ENCODE measurements at regions not wholly inside any gene's neighbourhood (a gene's known extent, or its start where the extent isn't known, plus 50 kb on each side); places are given as distances from the start of the nearest gene placed in this dataset.

- no TSS peak for BruUV-seq (replicated peaks)
- ATAC-seq = no peak
- ChIA-PET CTCF (ENCODE audit: low intra/inter-chr PET ratio, low total read pairs) (no interaction called here), POLR2A (no interaction called here)
- Histone ChIP-seq H3K4me3 (replicated peaks in 1 of 3; ENCODE audit: insufficient read depth in 1 of 3, low read depth in 2 of 3, low read length in 3 of 3) (no peak overlapping the region), H3K4me2 (ENCODE audit: low read depth, low read length) (no peak overlapping the region), H3K4me1 (ENCODE audit: insufficient read depth, low read length) (no peaks in the 10 kb centered on the region), H3K27me3 (ENCODE audit: control insufficient read depth in 1 of 2, insufficient read depth in 2 of 2, low read length in 2 of 2) (peaks cover 0 to 17% of the 10 kb centered on the region in 2 experiments; a peak in 2 of 5 replicates), H3K36me3 (replicated peaks in 1 of 2; ENCODE audit: control insufficient read depth in 1 of 2, insufficient read depth in 2 of 2, low read length in 2 of 2) (no peaks in the 10 kb centered on the region), H3K9me3 (ENCODE audit: low read length) (peaks cover 4% of the 10 kb centered on the region; the same call in 1 of the 2 replicates), H4K20me1 (ENCODE audit: insufficient read depth, low read length) (no peaks in the 10 kb centered on the region), H3K27ac (ENCODE audit: extremely low read length, insufficient read depth, low read length) (no peak overlapping the region), H3K9ac (ENCODE audit: insufficient read depth, low read depth, low read length) (no peak overlapping the region), H3K79me2 (ENCODE audit: insufficient read depth, low read length) (no peaks in the 10 kb centered on the region), H2AFZ (ENCODE audit: low read length) (no peak overlapping the region)
- intact Hi-C loops (cut with micrococcal nuclease; ENCODE audit: unreplicated experiment) (no loop called here), in situ Hi-C loops (cut with HindIII; ENCODE audit: extremely low pct_ligation_motif_present, low pct_unique_long_range_greater_than_20kb) (no loop called here)
- DNase-seq (ENCODE audit: low spot score) = no peak
- TF ChIP-seq ZNF350 (CRISPR knock-in tag; IDR thresholded peaks at IDR 0.05; ENCODE audit: borderline replicate concordance, low read depth) = no peak
- TF ChIP-seq NFYB (CRISPR knock-in tag; IDR thresholded peaks at IDR 0.05) = 0 out of 2 replicates have a peak, but pooled peaks have one; percentile 32
- TF ChIP-seq, protein P1, sequence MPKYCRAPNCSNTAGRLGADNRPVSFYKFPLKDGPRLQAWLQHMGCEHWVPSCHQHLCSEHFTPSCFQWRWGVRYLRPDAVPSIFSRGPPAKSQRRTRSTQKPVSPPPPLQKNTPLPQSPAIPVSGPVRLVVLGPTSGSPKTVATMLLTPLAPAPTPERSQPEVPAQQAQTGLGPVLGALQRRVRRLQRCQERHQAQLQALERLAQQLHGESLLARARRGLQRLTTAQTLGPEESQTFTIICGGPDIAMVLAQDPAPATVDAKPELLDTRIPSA (CRISPR knock-in tag; IDR thresholded peaks at IDR 0.05; ENCODE audit: borderline replicate concordance) = no peak
- no peak for TF ChIP-seq ZMAT3 (CRISPR knock-in tag; conservative IDR thresholded peaks at IDR 0.05)
- no peak for TF ChIP-seq POLR2A (IDR thresholded peaks at IDR 0.05; ENCODE audit: insufficient read depth in 1 of 2, low read depth in 2 of 2, low read length in 2 of 2)
- TF ChIP-seq KDM1A (CRISPR knock-in tag; IDR thresholded peaks at IDR 0.05) = no peak
- TF ChIP-seq KLF15 (CRISPR knock-in tag; IDR thresholded peaks at IDR 0.05; ENCODE audit: borderline replicate concordance) = no peak
- FAIRE-seq = no peak
- 66% methylated on average over 32 of the region's 42 CpGs for WGBS (ENCODE audit: low lambda C conversion rate)
Measured at GRCh38 chr2:129144082-129144791, 825.6 kb upstream of the HS6ST1 start.

GRCh38 chr2:129152514-129152913, 827.0 kb upstream of the RAB6C start:
- H3K9me3 ChIP-seq (ENCODE audit: low read length) = peaks cover 4% of the 10 kb centered on the region; the same call in 1 of the 2 replicates
- BruUV-seq (replicated peaks) = no TSS peak
- in situ Hi-C loops (cut with HindIII; ENCODE audit: extremely low pct_ligation_motif_present, low pct_unique_long_range_greater_than_20kb) = no loop called here
- intact Hi-C loops (cut with micrococcal nuclease; ENCODE audit: unreplicated experiment) = no loop called here
- no peaks in the 10 kb centered on the region for H3K27me3 ChIP-seq (ENCODE audit: control insufficient read depth in 1 of 2, insufficient read depth in 2 of 2, low read length in 2 of 2)
- 0% methylated on average over 1 of the region's 1 CpG for WGBS (ENCODE audit: low lambda C conversion rate)
- no peak overlapping the region for H2AFZ ChIP-seq (ENCODE audit: low read length)
- ATAC-seq (no peak), DNase-seq (ENCODE audit: low spot score) (no peak), FAIRE-seq (no peak)
- no peak for TF ChIP-seq THAP11 (CRISPR knock-in tag; IDR thresholded peaks at IDR 0.05)
- no peak for TF ChIP-seq FIP1L1 (IDR thresholded peaks at IDR 0.05; ENCODE audit: borderline replicate concordance, insufficient read depth, low read depth, low read length)
- no peak for TF ChIP-seq ZNF589 (CRISPR knock-in tag; conservative IDR thresholded peaks at IDR 0.05)
- TF ChIP-seq, protein P2, sequence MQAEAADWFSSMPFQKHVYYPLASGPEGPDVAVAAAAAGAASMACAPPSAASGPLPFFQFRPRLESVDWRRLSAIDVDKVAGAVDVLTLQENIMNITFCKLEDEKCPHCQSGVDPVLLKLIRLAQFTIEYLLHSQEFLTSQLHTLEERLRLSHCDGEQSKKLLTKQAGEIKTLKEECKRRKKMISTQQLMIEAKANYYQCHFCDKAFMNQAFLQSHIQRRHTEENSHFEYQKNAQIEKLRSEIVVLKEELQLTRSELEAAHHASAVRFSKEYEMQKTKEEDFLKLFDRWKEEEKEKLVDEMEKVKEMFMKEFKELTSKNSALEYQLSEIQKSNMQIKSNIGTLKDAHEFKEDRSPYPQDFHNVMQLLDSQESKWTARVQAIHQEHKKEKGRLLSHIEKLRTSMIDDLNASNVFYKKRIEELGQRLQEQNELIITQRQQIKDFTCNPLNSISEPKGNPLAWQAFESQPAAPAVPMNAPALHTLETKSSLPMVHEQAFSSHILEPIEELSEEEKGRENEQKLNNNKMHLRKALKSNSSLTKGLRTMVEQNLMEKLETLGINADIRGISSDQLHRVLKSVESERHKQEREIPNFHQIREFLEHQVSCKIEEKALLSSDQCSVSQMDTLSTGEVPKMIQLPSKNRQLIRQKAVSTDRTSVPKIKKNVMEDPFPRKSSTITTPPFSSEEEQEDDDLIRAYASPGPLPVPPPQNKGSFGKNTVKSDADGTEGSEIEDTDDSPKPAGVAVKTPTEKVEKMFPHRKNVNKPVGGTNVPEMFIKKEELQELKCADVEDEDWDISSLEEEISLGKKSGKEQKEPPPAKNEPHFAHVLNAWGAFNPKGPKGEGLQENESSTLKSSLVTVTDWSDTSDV (CRISPR knock-in tag; IDR thresholded peaks at IDR 0.05) = no peak
- no peak for TF ChIP-seq ZNF768 (CRISPR knock-in tag; IDR thresholded peaks at IDR 0.05)
- TF ChIP-seq MTF2 (CRISPR knock-in tag; IDR thresholded peaks at IDR 0.05; ENCODE audit: borderline replicate concordance) = no peak
- no peak for TF ChIP-seq ZNF329 (CRISPR knock-in tag; IDR thresholded peaks at IDR 0.05; ENCODE audit: low read depth)
- no peak for TF ChIP-seq NFIC (IDR thresholded peaks at IDR 0.05; ENCODE audit: low read length)
- no peak for TF ChIP-seq ZNF782 (CRISPR knock-in tag; IDR thresholded peaks at IDR 0.05; ENCODE audit: borderline replicate concordance)
- no peak for TF ChIP-seq ZNF780A (CRISPR knock-in tag; IDR thresholded peaks at IDR 0.05)
- H3K4me2 ChIP-seq (ENCODE audit: low read depth, low read length) = no peak overlapping the region
- no peaks in the 10 kb centered on the region for H4K20me1 ChIP-seq (ENCODE audit: insufficient read depth, low read length)
- H3K9ac ChIP-seq (ENCODE audit: insufficient read depth, low read depth, low read length) = no peak overlapping the region
- ChIA-PET POLR2A (no interaction called here), CTCF (ENCODE audit: low intra/inter-chr PET ratio, low total read pairs) (no interaction called here)
- no peaks in the 10 kb centered on the region for H3K36me3 ChIP-seq (replicated peaks in 1 of 2; ENCODE audit: control insufficient read depth in 1 of 2, insufficient read depth in 2 of 2, low read length in 2 of 2)
- no peaks in the 10 kb centered on the region for H3K79me2 ChIP-seq (ENCODE audit: insufficient read depth, low read length)
- no peak overlapping the region for H3K4me3 ChIP-seq (replicated peaks in 1 of 3; ENCODE audit: insufficient read depth in 1 of 3, low read depth in 2 of 3, low read length in 3 of 3)
- no peak overlapping the region for H3K27ac ChIP-seq (ENCODE audit: extremely low read length, insufficient read depth, low read length)
- no peaks in the 10 kb centered on the region for H3K4me1 ChIP-seq (ENCODE audit: insufficient read depth, low read length)
